IMR-90 (cell line): ENCODE measurements at regions not wholly inside any gene's neighbourhood (a gene's known extent, or its start where the extent isn't known, plus 50 kb on each side); places are given as distances from the start of the nearest gene placed in this dataset.
"Not testable (repeated sequence)": the region's sequence is repeated elsewhere in the genome, so short reads cannot be mapped to it uniquely, and the experiment has no call there.

Experiments
- ATAC-seq: fragments of 200-7000 bp; cut with Tn5 transposase; 2 replicates; pipeline ENCODE4 v1.9.1; 2020; ENCODE audit warnings: low read depth, mild to moderate bottlenecking, moderate library complexity
- BruUV-seq: library from RNA; stranded (reverse); fragments of 400-500 nt; replicated peaks from 2 replicates; lab custom pipeline; 2021; lab: Mats Ljungman, UMichigan
- CTCF ChIA-PET: fragments of 300-600 bp; formaldehyde crosslinking; extraction: SDS; loops from one replicate; lab custom pipeline; 2021; ENCODE audit warnings: antibody characterized with exemption; lab: Yijun Ruan, JAX
- POLR2A ChIA-PET: fragments of 300-600 bp; sonication (Branson Sonifier 250); formaldehyde crosslinking; loops from one replicate; lab custom pipeline; 2022; ENCODE audit warnings: antibody characterized with exemption; ENCODE audit not compliant: unreplicated experiment; lab: Charles Lee
- DNase-seq: peaks from one replicate; pipeline ENCODE4 v3.0.0; 2013
- H2AFZ ChIP-seq: replicated peaks from 2 replicates; pipeline ENCODE3; 2013; ENCODE audit warnings: low read length, mild to moderate bottlenecking; ENCODE audit not compliant: poor library complexity
- H2AK5ac ChIP-seq: 2 replicates; pipeline ENCODE4 v1.6.1; 2013; ENCODE audit warnings: low read depth, low read length, inconsistent platforms
- H2AK9ac ChIP-seq: replicated peaks from 2 replicates; pipeline ENCODE3; 2013; ENCODE audit warnings: mild to moderate bottlenecking, low read depth, low read length, moderate library complexity; ENCODE audit not compliant: poor library complexity
- H2BK120ac ChIP-seq: 2 replicates; pipeline ENCODE4 v1.6.1; 2013; ENCODE audit warnings: low read depth, low read length, inconsistent platforms
- H2BK15ac ChIP-seq: 3 replicates; pipeline ENCODE4 v1.6.1; 2013; ENCODE audit warnings: low read depth, low read length, inconsistent platforms
- H2BK20ac ChIP-seq: 2 replicates; pipeline ENCODE4 v1.6.1; 2013; ENCODE audit warnings: low read depth, mild to moderate bottlenecking, inconsistent platforms, low read length, moderate library complexity
- H2BK5ac ChIP-seq: 2 replicates; pipeline ENCODE4 v1.6.1; 2013; ENCODE audit warnings: mild to moderate bottlenecking, low read depth, low read length, inconsistent platforms; ENCODE audit not compliant: poor library complexity, severe bottlenecking
- H3K14ac ChIP-seq: replicated peaks from 2 replicates; pipeline ENCODE4 v1.6.1; 2013; ENCODE audit warnings: low read depth, low read length, inconsistent platforms
- H3K18ac ChIP-seq: 2 replicates; pipeline ENCODE4 v1.6.1; 2013; ENCODE audit warnings: low read depth, low read length, control low read depth
- H3K23ac ChIP-seq: 2 replicates; pipeline ENCODE4 v1.6.1; 2013; ENCODE audit warnings: low read depth, low read length, inconsistent platforms
- H3K27ac ChIP-seq: 2 replicates; pipeline ENCODE4 v1.5.1; 2013; ENCODE audit warnings: mild to moderate bottlenecking, control low read depth, low read length; ENCODE audit not compliant: insufficient read depth
- H3K27me3 ChIP-seq: 2 replicates; pipeline ENCODE4 v1.6.1; 2013; ENCODE audit warnings: low read length; ENCODE audit not compliant: control insufficient read depth, insufficient read depth
- H3K36me3 ChIP-seq: 2 replicates; pipeline ENCODE4 v1.6.1; 2013; ENCODE audit warnings: low read length, mixed read lengths; ENCODE audit not compliant: control insufficient read depth, insufficient read depth
- H3K4ac ChIP-seq: 2 replicates; pipeline ENCODE4 v1.6.1; 2013; ENCODE audit warnings: low read depth, low read length, inconsistent platforms
- H3K4me1 ChIP-seq: 2 replicates; pipeline ENCODE4 v1.6.1; 2013; ENCODE audit warnings: low read length, mixed read lengths; ENCODE audit not compliant: control insufficient read depth, insufficient read depth
- H3K4me2 ChIP-seq: 2 replicates; pipeline ENCODE4 v1.6.1; 2013; ENCODE audit warnings: low read depth, mild to moderate bottlenecking, control low read depth, low read length, moderate library complexity
- H3K4me3 ChIP-seq: 2 replicates; pipeline ENCODE4 v1.5.1; 2013; ENCODE audit warnings: low read depth, mild to moderate bottlenecking, control low read depth, low read length, moderate library complexity; ENCODE audit not compliant: insufficient read depth
- H3K56ac ChIP-seq: 2 replicates; pipeline ENCODE4 v1.6.1; 2013; ENCODE audit warnings: low read length, inconsistent platforms; ENCODE audit not compliant: insufficient read depth; ENCODE audit errors: extremely low read depth
- H3K79me1 ChIP-seq, 2 experiments: 2 replicates each; pipeline ENCODE4 v1.6.1; 2013; ENCODE audit warnings: low read length in 2 of 2, inconsistent platforms in 1 of 2, low read depth in 1 of 2
- H3K9ac ChIP-seq: 2 replicates; pipeline ENCODE4 v1.6.1; 2013; ENCODE audit warnings: low read depth, low read length, control low read depth
- H3K9me1 ChIP-seq: 2 replicates; pipeline ENCODE4 v1.6.1; 2013; ENCODE audit warnings: low read length, inconsistent platforms; ENCODE audit not compliant: insufficient read depth
- H3K9me3 ChIP-seq: 2 replicates; pipeline ENCODE4 v1.6.1; 2013; ENCODE audit warnings: low read length; ENCODE audit not compliant: control insufficient read depth, insufficient read depth
- H4K20me1 ChIP-seq: 2 replicates; pipeline ENCODE4 v1.6.1; 2013; ENCODE audit warnings: low read length, inconsistent platforms; ENCODE audit not compliant: insufficient read depth
- H4K5ac ChIP-seq: 2 replicates; pipeline ENCODE4 v1.6.1; 2013; ENCODE audit warnings: mild to moderate bottlenecking, low read depth, low read length, control low read depth
- H4K8ac ChIP-seq, 2 experiments: 2 replicates each; pipeline ENCODE4 v1.6.1; 2013; ENCODE audit warnings: low read depth in 2 of 2, low read length in 2 of 2, control low read depth in 1 of 2, inconsistent platforms in 1 of 2
- H4K91ac ChIP-seq: 2 replicates; pipeline ENCODE4 v1.6.1; 2013; ENCODE audit warnings: low read depth, low read length, inconsistent platforms; ENCODE audit not compliant: insufficient read depth
- dilution Hi-C: fragments of 300-500 bp; cut with HindIII; formaldehyde crosslinking; loops from one replicate; pipeline ENCODE4 v1.14.3; 2018; ENCODE audit warnings: low sequenced_read_pairs; ENCODE audit not compliant: unreplicated experiment
- in situ Hi-C: fragments of 300-500 bp; cut with MboI; formaldehyde crosslinking; loops from 3 replicates; pipeline ENCODE4 v1.14.3; 2019; ENCODE audit warnings: low sequenced_read_pairs, inconsistent platforms, mixed read lengths
- intact Hi-C: fragments of 100-400 bp; cut with micrococcal nuclease; formaldehyde crosslinking; loops from 2 replicates; pipeline ENCODE4 v1.10.0; 2022

DNA sequence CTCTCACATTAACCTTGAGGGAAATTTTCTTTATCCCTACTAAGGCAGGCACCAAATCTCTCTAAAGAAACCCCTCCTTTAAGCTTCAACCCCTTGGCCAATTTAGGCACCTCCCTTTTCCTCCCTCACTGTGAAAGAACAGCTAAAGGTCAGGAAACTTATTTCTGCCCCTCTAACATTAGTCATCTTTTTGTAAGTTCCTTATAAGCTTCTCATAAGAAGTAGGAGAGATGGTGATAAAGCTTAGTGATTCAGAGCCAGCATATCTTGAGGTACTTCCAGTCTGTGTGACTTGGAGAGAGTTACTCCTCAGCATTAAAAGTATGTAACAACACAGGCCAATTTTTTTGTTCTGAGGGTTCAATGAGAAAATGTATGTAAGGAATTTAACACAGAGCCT is 2244.7 kb downstream of the EPHA3 start:
- H3K27me3 ChIP-seq, H3K14ac ChIP-seq, H4K91ac ChIP-seq, H3K4me3 ChIP-seq, H4K5ac ChIP-seq, H3K9me3 ChIP-seq, in situ Hi-C loops, H3K56ac ChIP-seq, H3K4me2 ChIP-seq, H4K8ac ChIP-seq, H2AFZ ChIP-seq, H3K9me1 ChIP-seq, intact Hi-C loops, H2BK20ac ChIP-seq, H4K20me1 ChIP-seq, H2AK5ac ChIP-seq, H3K79me1 ChIP-seq, H2AK9ac ChIP-seq, H3K18ac ChIP-seq, H3K4ac ChIP-seq, H3K23ac ChIP-seq, ATAC-seq, DNase-seq, BruUV-seq, H3K4me1 ChIP-seq, CTCF ChIA-PET, H3K9ac ChIP-seq, H2BK120ac ChIP-seq, dilution Hi-C loops, POLR2A ChIA-PET, H3K27ac ChIP-seq, H2BK5ac ChIP-seq, H3K36me3 ChIP-seq, H2BK15ac ChIP-seq: not testable (repeated sequence)

DNA sequence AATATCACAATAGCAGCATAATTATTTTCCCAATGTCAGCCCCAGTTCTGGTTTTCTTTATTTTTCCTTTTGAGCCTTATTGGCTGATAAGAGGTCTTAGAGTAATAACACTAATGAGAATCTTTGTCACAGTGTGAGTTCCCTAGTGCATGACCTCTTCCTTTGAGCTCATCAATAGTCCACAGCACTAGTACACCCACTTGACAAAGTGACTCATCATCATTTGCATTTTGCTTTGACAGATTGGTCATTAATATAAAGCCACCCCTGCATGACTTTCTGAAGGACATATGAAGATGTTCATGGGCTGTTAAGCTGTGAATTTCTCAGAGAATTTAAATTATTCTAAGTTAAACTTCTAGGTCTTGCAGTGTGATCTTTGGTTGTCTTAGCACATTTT is 2251.9 kb downstream of the EPHA3 start:
- H4K20me1 ChIP-seq, H3K18ac ChIP-seq, H2BK120ac ChIP-seq, in situ Hi-C loops, H2BK5ac ChIP-seq, H3K4me1 ChIP-seq, H2BK20ac ChIP-seq, dilution Hi-C loops, H2AFZ ChIP-seq, H3K79me1 ChIP-seq, H3K56ac ChIP-seq, H3K27me3 ChIP-seq, POLR2A ChIA-PET, H4K5ac ChIP-seq, H3K9ac ChIP-seq, H3K9me3 ChIP-seq, H4K8ac ChIP-seq, ATAC-seq, H2AK9ac ChIP-seq, BruUV-seq, H3K4ac ChIP-seq, H3K23ac ChIP-seq, H3K4me2 ChIP-seq, H2AK5ac ChIP-seq, H3K14ac ChIP-seq, CTCF ChIA-PET, H3K4me3 ChIP-seq, H4K91ac ChIP-seq, H3K9me1 ChIP-seq, H3K27ac ChIP-seq, H3K36me3 ChIP-seq, H2BK15ac ChIP-seq, intact Hi-C loops, DNase-seq: not testable (repeated sequence)
